ENCODE measurements at regions not wholly inside any gene's neighbourhood (a gene's known extent, or its start where the extent isn't known, plus 50 kb on each side); places are given as distances from the start of the nearest gene placed in this dataset.
A peak's percentile ranks its signal among the peaks of the same experiment; 100 is the strongest.

DNA sequence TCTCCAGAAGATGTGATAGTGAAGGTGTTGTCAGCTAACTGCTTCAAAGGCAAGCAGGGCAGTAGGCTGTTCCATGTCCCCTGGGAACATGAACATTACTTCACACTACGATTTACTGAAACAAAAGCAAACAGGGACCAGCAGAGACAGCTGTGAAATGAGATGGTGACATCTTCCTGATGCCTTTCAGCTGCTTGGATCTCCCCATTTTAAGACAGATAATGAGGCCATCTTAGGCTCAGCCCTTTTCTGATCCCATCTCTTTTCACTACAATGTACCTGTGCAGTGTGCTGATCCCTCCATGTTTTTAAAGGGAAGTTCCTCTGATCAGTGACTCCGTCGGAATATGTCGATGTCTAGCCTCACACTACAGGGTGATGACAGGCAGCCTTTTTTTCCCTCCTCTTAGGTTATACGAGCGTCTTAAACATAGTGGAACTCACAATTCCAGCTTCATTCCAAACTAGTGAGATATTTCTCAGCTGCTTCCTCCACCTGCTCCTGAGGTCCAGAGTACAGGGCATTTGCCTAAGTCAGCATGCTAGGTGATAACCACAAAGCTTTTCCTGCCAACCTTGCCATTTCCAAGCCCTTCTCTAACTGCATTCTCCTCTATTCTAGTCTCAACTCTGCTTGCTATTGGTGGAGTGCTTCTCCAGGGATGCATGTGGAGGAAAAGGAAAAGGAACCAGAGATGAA, 87.6 kb upstream of the EGLN3 start (continued):
- TF ChIP-seq CSRNP1 (CRISPR knock-in tag; IDR thresholded peaks at IDR 0.05) (no peak), MTA1 (CRISPR knock-in tag; IDR thresholded peaks at IDR 0.05; ENCODE audit: borderline replicate concordance) (no peak), ZFP82 (CRISPR knock-in tag; IDR thresholded peaks at IDR 0.05; ENCODE audit: borderline replicate concordance) (no peak), ZNF546 (CRISPR knock-in tag; conservative IDR thresholded peaks at IDR 0.05) (no peak), ZNF24 (IDR thresholded peaks at IDR 0.05) (no peak), ZKSCAN1 (IDR thresholded peaks at IDR 0.05; ENCODE audit: low read length) (no peak), ZNF235 (CRISPR knock-in tag; IDR thresholded peaks at IDR 0.05; ENCODE audit: borderline replicate concordance) (no peak; the same call in 1 of the 2 replicates), ZNF180 (CRISPR knock-in tag; IDR thresholded peaks at IDR 0.05; ENCODE audit: borderline replicate concordance, low read depth) (no peak), RNF2 (conservative IDR thresholded peaks at IDR 0.05; ENCODE audit: low read depth) (no peak), MAX (IDR thresholded peaks at IDR 0.05) (no peak), POLR2G (IDR thresholded peaks at IDR 0.05; ENCODE audit: low read depth, low read length) (no peak), DR1 (CRISPR knock-in tag; IDR thresholded peaks at IDR 0.05) (no peak), ATRX (CRISPR knock-in tag; IDR thresholded peaks at IDR 0.05; ENCODE audit: borderline replicate concordance) (no peak), ZNF777 (CRISPR knock-in tag; IDR thresholded peaks at IDR 0.05) (no peak), ZNF136 (CRISPR knock-in tag; IDR thresholded peaks at IDR 0.05; ENCODE audit: low read depth) (no peak), ZNF883 (CRISPR knock-in tag; IDR thresholded peaks at IDR 0.05; ENCODE audit: not compliant biosample characterization) (no peak), ZNF709 (CRISPR knock-in tag; IDR thresholded peaks at IDR 0.05) (0 out of 2 replicates have a peak, but pooled peaks have one; percentile 36), ZNF790 (CRISPR knock-in tag; IDR thresholded peaks at IDR 0.05; ENCODE audit: borderline replicate concordance) (no peak; the same call in 1 of the 2 replicates)
- TF ChIP-seq, protein P1, sequence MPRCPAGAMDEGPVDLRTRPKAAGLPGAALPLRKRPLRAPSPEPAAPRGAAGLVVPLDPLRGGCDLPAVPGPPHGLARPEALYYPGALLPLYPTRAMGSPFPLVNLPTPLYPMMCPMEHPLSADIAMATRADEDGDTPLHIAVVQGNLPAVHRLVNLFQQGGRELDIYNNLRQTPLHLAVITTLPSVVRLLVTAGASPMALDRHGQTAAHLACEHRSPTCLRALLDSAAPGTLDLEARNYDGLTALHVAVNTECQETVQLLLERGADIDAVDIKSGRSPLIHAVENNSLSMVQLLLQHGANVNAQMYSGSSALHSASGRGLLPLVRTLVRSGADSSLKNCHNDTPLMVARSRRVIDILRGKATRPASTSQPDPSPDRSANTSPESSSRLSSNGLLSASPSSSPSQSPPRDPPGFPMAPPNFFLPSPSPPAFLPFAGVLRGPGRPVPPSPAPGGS (CRISPR knock-in tag; IDR thresholded peaks at IDR 0.05), result no peak
- TF ChIP-seq, protein P2, sequence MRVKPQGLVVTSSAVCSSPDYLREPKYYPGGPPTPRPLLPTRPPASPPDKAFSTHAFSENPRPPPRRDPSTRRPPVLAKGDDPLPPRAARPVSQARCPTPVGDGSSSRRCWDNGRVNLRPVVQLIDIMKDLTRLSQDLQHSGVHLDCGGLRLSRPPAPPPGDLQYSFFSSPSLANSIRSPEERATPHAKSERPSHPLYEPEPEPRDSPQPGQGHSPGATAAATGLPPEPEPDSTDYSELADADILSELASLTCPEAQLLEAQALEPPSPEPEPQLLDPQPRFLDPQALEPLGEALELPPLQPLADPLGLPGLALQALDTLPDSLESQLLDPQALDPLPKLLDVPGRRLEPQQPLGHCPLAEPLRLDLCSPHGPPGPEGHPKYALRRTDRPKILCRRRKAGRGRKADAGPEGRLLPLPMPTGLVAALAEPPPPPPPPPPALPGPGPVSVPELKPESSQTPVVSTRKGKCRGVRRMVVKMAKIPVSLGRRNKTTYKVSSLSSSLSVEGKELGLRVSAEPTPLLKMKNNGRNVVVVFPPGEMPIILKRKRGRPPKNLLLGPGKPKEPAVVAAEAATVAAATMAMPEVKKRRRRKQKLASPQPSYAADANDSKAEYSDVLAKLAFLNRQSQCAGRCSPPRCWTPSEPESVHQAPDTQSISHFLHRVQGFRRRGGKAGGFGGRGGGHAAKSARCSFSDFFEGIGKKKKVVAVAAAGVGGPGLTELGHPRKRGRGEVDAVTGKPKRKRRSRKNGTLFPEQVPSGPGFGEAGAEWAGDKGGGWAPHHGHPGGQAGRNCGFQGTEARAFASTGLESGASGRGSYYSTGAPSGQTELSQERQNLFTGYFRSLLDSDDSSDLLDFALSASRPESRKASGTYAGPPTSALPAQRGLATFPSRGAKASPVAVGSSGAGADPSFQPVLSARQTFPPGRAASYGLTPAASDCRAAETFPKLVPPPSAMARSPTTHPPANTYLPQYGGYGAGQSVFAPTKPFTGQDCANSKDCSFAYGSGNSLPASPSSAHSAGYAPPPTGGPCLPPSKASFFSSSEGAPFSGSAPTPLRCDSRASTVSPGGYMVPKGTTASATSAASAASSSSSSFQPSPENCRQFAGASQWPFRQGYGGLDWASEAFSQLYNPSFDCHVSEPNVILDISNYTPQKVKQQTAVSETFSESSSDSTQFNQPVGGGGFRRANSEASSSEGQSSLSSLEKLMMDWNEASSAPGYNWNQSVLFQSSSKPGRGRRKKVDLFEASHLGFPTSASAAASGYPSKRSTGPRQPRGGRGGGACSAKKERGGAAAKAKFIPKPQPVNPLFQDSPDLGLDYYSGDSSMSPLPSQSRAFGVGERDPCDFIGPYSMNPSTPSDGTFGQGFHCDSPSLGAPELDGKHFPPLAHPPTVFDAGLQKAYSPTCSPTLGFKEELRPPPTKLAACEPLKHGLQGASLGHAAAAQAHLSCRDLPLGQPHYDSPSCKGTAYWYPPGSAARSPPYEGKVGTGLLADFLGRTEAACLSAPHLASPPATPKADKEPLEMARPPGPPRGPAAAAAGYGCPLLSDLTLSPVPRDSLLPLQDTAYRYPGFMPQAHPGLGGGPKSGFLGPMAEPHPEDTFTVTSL (CRISPR knock-in tag; IDR thresholded peaks at IDR 0.05; ENCODE audit: borderline replicate concordance), result peak; percentile 52; the same call in 1 of the 2 replicates

Data from HepG2 (cell line).